ENCODE measurements at regions not wholly inside any gene's neighbourhood (a gene's known extent, or its start where the extent isn't known, plus 50 kb on each side); places are given as distances from the start of the nearest gene placed in this dataset.

GRCh38 chr13:18949970-18950369 lies 231.7 kb downstream of the TUBA3C start:
- TF ChIP-seq CTCF (IDR thresholded peaks at IDR 0.05): no peak
- TF ChIP-seq POLR2A (IDR thresholded peaks at IDR 0.05): no peak
